Pancreas (tissue), 10 donors: ENCODE measurements at regions not wholly inside any gene's neighbourhood (a gene's known extent, or its start where the extent isn't known, plus 50 kb on each side); places are given as distances from the start of the nearest gene placed in this dataset.
A peak's percentile ranks its signal among the peaks of the same experiment; 100 is the strongest.

Experiments used
- ATAC-seq, 4 donors: fragments of 200-7000 bp; cut with Tn5 transposase; one replicate each; pipeline versions ENCODE4 v1.8.0 to v1.9.1; 2020; ENCODE audit warnings: mild to moderate bottlenecking in 4 of 4, moderate library complexity in 4 of 4
- DNase-seq, 6 donors: peaks; one replicate each; pipeline ENCODE4 v3.0.0-alpha.2; 2020
- FAIRE-seq: peaks from 2 replicates; lab custom pipeline; 2012; peaks lifted over from hg19 to GRCh38; lab: Jason Lieb, UNC
- H3K27ac ChIP-seq, 4 donors: fragments of 200-600 bp; sonication (generic); 1 replicate in 3 of 4; 2 replicates in 1 of 4; pipeline versions ENCODE4 v1.5.0 to v1.8.0; 2020
- H3K27me3 ChIP-seq, 4 donors: fragments of 200-600 bp; one replicate each; pipeline ENCODE4 v1.8.0; 2021
- H3K36me3 ChIP-seq, 3 donors: fragments of 200-600 bp; sonication (generic) in 1 of 3; one replicate each; pipeline versions ENCODE4 v1.5.0 to v1.8.0; 2020 to 2021
- H3K4me1 ChIP-seq, 3 donors: fragments of 200-600 bp; one replicate each; pipeline ENCODE4 v1.8.0; 2021
- H3K4me3 ChIP-seq, 4 donors: fragments of 200-600 bp; sonication (generic) in 2 of 4; one replicate each; pipeline versions ENCODE4 v1.5.0 to v1.8.0; 2020 to 2021
- H3K9me3 ChIP-seq, 4 donors: fragments of 200-600 bp; one replicate each; pipeline ENCODE4 v1.8.0; 2021
- CTCF ChIP-seq, 4 donors: fragments of 200-600 bp; sonication (generic) in 3 of 4; IDR thresholded peaks; one replicate each; pipeline versions ENCODE4 v1.5.0 to v1.8.0; 2021; ENCODE audit warnings: antibody characterized with exemption in 4 of 4
- WGBS, 2 donors: extraction: QIAGEN DNeasy Blood & Tissue Kit; methylation state at CpG; one replicate each; pipeline ENCODE4 v1.1.7; 2013; 5-methylcytosine and 5-hydroxymethylcytosine counted together
- intact Hi-C, 3 donors: fragments of 100-400 bp; cut with DNase I; formaldehyde crosslinking; loops; one replicate each; pipeline versions ENCODE4 v1.11.1 to v1.14.2; 2022
- donor health status: healthy with polysubstance abuse.
- donor health status: DM: no; HTN: no; CAD: no; lungs with moderate emphysema.
- donor health status: DM: no; HTN: no; CAD: no.
- donor health status: control.
- donor health status: control.
- donor health status: Bipolar disorder and iron deficiency.
- donor health status: DM: yes; HTN: yes; CAD: no.
- donor health status: DM: no; HTN: no; CAD: no.
- donor health status: DM: no; HTN: no; CAD: no.
- donor health status: DM: yes; HTN: yes; CAD: no.

GRCh38 chr7:114112806-114113205 is 194.0 kb upstream of the PPP1R3A start:
- no peak overlapping the region for H3K27ac ChIP-seq
- no peak for TF ChIP-seq CTCF (IDR thresholded peaks at IDR 0.05)
- no peaks in the 10 kb centered on the region for H3K36me3 ChIP-seq
- WGBS, 2 donors = 71 to 76% methylated on average over 3 of the region's 3 CpGs
- no peak for ATAC-seq
- H3K27me3 ChIP-seq = no peaks in the 10 kb centered on the region
- no peak for FAIRE-seq
- DNase-seq = no peak
- no peak overlapping the region for H3K4me3 ChIP-seq
- H3K4me1 ChIP-seq = peaks cover 0 to 14% (median 0%) of the 10 kb centered on the region in 3 donors
- H3K9me3 ChIP-seq = no peaks in the 10 kb centered on the region
- intact Hi-C loops = no loop called here

- H3K27ac ChIP-seq = no peak overlapping the region
- no peaks in the 10 kb centered on the region for H3K9me3 ChIP-seq
- ATAC-seq (no peak), FAIRE-seq (no peak), DNase-seq (no peak)
- H3K27me3 ChIP-seq = no peaks in the 10 kb centered on the region
- H3K4me1 ChIP-seq = peaks cover 0 to 10% (median 0%) of the 10 kb centered on the region in 3 donors
- intact Hi-C loops = no loop called here
- no peak for TF ChIP-seq CTCF (IDR thresholded peaks at IDR 0.05)
- H3K36me3 ChIP-seq = no peaks in the 10 kb centered on the region
- H3K4me3 ChIP-seq = no peak overlapping the region
Measured at GRCh38 chr7:114110666-114111065, 191.9 kb upstream of the PPP1R3A start.

GRCh38 chr7:114109721-114110120 is 190.9 kb upstream of the PPP1R3A start:
- Histone ChIP-seq H3K9me3 (no peaks in the 10 kb centered on the region), H3K4me3 (no peak overlapping the region), H3K27ac (no peak overlapping the region), H3K36me3 (no peaks in the 10 kb centered on the region), H3K27me3 (no peaks in the 10 kb centered on the region), H3K4me1 (peaks cover 0 to 10% (median 0%) of the 10 kb centered on the region in 3 donors)
- intact Hi-C loops = no loop called here
- FAIRE-seq = peak; percentile 79
- TF ChIP-seq CTCF (IDR thresholded peaks at IDR 0.05) = no peak
- no peak for DNase-seq
- no peak for ATAC-seq

- FAIRE-seq (no peak), ATAC-seq (no peak), DNase-seq (no peak)
- no peaks in the 10 kb centered on the region for H3K36me3 ChIP-seq
- no peak overlapping the region for H3K27ac ChIP-seq
- H3K9me3 ChIP-seq = no peaks in the 10 kb centered on the region
- no peaks in the 10 kb centered on the region for H3K27me3 ChIP-seq
- H3K4me3 ChIP-seq = no peak overlapping the region
- no peak for TF ChIP-seq CTCF (IDR thresholded peaks at IDR 0.05)
- 91 to 97% methylated on average over 1 of the region's 1 CpG for WGBS, 2 donors
- H3K4me1 ChIP-seq = peaks cover 0 to 13% (median 4%) of the 10 kb centered on the region in 3 donors
- intact Hi-C loops = no loop called here
Measured at GRCh38 chr7:114109304-114109703, 190.5 kb upstream of the PPP1R3A start.

GRCh38 chr7:114108510-114108909 is 189.7 kb upstream of the PPP1R3A start:
- DNase-seq = no peak
- FAIRE-seq = no peak
- no peaks in the 10 kb centered on the region for H3K9me3 ChIP-seq
- peaks cover 0 to 14% (median 7%) of the 10 kb centered on the region in 3 donors for H3K4me1 ChIP-seq
- TF ChIP-seq CTCF (IDR thresholded peaks at IDR 0.05) = no peak
- no peaks in the 10 kb centered on the region for H3K27me3 ChIP-seq
- ATAC-seq = no peak
- no peak overlapping the region for H3K27ac ChIP-seq
- intact Hi-C loops = no loop called here
- H3K36me3 ChIP-seq = no peaks in the 10 kb centered on the region
- H3K4me3 ChIP-seq = no peak overlapping the region
